ENCODE measurements at regions not wholly inside any gene's neighbourhood (a gene's known extent, or its start where the extent isn't known, plus 50 kb on each side); places are given as distances from the start of the nearest gene placed in this dataset.

- TF ChIP-seq SMARCE1 (IDR thresholded peaks at IDR 0.05) (no peak), MBD1 (CRISPR knock-in tag; IDR thresholded peaks at IDR 0.05) (no peak), POLR2A (conservative IDR thresholded peaks at IDR 0.05) (no peak), ZBTB33 (CRISPR knock-in tag; IDR thresholded peaks at IDR 0.05) (no peak), ARID4B (CRISPR knock-in tag; IDR thresholded peaks at IDR 0.05) (no peak), CTCF (IDR thresholded peaks at IDR 0.05 in 2 of 3, conservative IDR thresholded peaks at IDR 0.05 in 1 of 3; ENCODE audit: insufficient read depth in 2 of 3, low read depth in 1 of 3, low read length in 3 of 3) (no peak), HINFP (tag; conservative IDR thresholded peaks at IDR 0.05; ENCODE audit: low read depth) (no peak), YY1 (IDR thresholded peaks at IDR 0.05; ENCODE audit: borderline replicate concordance in 1 of 3, control insufficient read depth in 1 of 3, extremely low read depth in 1 of 3, insufficient read depth in 3 of 3, insufficient read length in 1 of 3, insufficient replicate concordance in 2 of 3, low read depth in 1 of 3, low read length in 2 of 3) (no peak), TAF1 (IDR thresholded peaks at IDR 0.05; ENCODE audit: control insufficient read depth, extremely low read depth, insufficient read depth, low read length, severe bottlenecking) (no peak), SMC3 (conservative IDR thresholded peaks at IDR 0.05; ENCODE audit: insufficient read depth, low read depth, low read length) (no peak), USF1 (CRISPR knock-in tag; IDR thresholded peaks at IDR 0.05) (no peak), POLR2AphosphoS5 (IDR thresholded peaks at IDR 0.05; ENCODE audit: control insufficient read depth, insufficient read depth, low read depth, low read length) (no peak)
Observed at GRCh38 chr4:158316264-158316663, 106.0 kb downstream of the TMEM144 start.
